Ovary (tissue), 7 donors: ENCODE measurements at regions not wholly inside any gene's neighbourhood (a gene's known extent, or its start where the extent isn't known, plus 50 kb on each side); places are given as distances from the start of the nearest gene placed in this dataset.

Source experiments
- DNase-seq, 5 donors: peaks; one replicate each; pipeline ENCODE4 v3.0.0-alpha.2; 2019 to 2020
- H3K27ac ChIP-seq, 2 donors: fragments of 200-600 bp; one replicate each; pipeline versions ENCODE4 v1.5.1 to v1.8.0; 2019 to 2022
- H3K27me3 ChIP-seq: fragments of 200-600 bp; one replicate; pipeline ENCODE4 v1.8.0; 2022
- H3K36me3 ChIP-seq: fragments of 200-600 bp; sonication (generic); one replicate; pipeline ENCODE4 v1.5.1; 2019
- H3K4me1 ChIP-seq: one replicate; pipeline ENCODE4 v1.8.1; 2013; ENCODE audit warnings: mild to moderate bottlenecking, moderate library complexity; ENCODE audit not compliant: insufficient read depth
- H3K4me3 ChIP-seq: fragments of 200-600 bp; sonication (generic); one replicate; pipeline ENCODE4 v1.5.1; 2017
- H3K9me3 ChIP-seq, 2 donors: fragments of 200-600 bp in 1 of 2; sonication (generic) in 1 of 2; one replicate each; pipeline versions ENCODE4 v1.5.1 to v1.8.1; 2013 to 2019; ENCODE audit warnings: mild to moderate bottlenecking in 1 of 2, moderate library complexity in 1 of 2
- CTCF ChIP-seq, 3 donors: fragments of 450-650 bp in 2 of 3; fragments of 200-600 bp in 1 of 3; IDR thresholded peaks; one replicate each; pipeline versions ENCODE4 v1.5.1 to v1.8.0; 2016 to 2022; ENCODE audit warnings: antibody characterized with exemption in 3 of 3, mild to moderate bottlenecking in 1 of 3
- EP300 ChIP-seq: sonication (generic); formaldehyde crosslinking; IDR thresholded peaks from one replicate; pipeline ENCODE4 v1.6.1; 2017; ENCODE audit warnings: antibody characterized with exemption
- POLR2A ChIP-seq: fragments of 450-650 bp; IDR thresholded peaks from one replicate; pipeline ENCODE4 v1.6.1; 2017; ENCODE audit warnings: antibody characterized with exemption, mild to moderate bottlenecking, moderate library complexity
- WGBS, 3 donors: extraction: QIAGEN DNeasy Blood & Tissue Kit in 1 of 3; methylation state at CpG; one replicate each; pipeline versions ENCODE4 v1.1.5 to v1.1.7; 2013 to 2017; 5-methylcytosine and 5-hydroxymethylcytosine counted together
- intact Hi-C, 4 donors: fragments of 100-400 bp; cut with DNase I; formaldehyde crosslinking; loops; one replicate each; pipeline versions ENCODE4 v1.11.0 to v1.15.1; 2022 to 2023
- donor health status: DM: no; HTN: no; CAD: no; lungs with moderate emphysema.
- donor health status: DM: no; HTN: no; CAD: no.
- donor health status: Bipolar disorder and iron deficiency.
- donor health status: DM: no; HTN: no; CAD: no.
- donor health status: DM: yes; HTN: yes; CAD: no.

- TF ChIP-seq CTCF (IDR thresholded peaks at IDR 0.05) (no peak), POLR2A (no peak), EP300 (no peak)
- H3K9me3 ChIP-seq = no peaks in the 10 kb centered on the region
- no peak overlapping the region for H3K27ac ChIP-seq
- H3K4me3 ChIP-seq = no peak overlapping the region
- peaks cover 7% of the 10 kb centered on the region for H3K4me1 ChIP-seq
- WGBS, 3 donors = 18 to 24% (median 19%) methylated on average over 10 of the region's 10 CpGs
- intact Hi-C loops = no loop called here
- no peaks in the 10 kb centered on the region for H3K27me3 ChIP-seq
- no peaks in the 10 kb centered on the region for H3K36me3 ChIP-seq
- DNase-seq = peak in 2 of 5 donors; percentile 44 to 51
Measured at GRCh38 chr1:5597991-5598823, 394.0 kb downstream of the NPHP4 start.

- DNase-seq = no peak
- no peaks in the 10 kb centered on the region for H3K36me3 ChIP-seq
- no peak overlapping the region for H3K4me3 ChIP-seq
- WGBS, 3 donors = 29 to 49% (median 31%) methylated on average over 13 of the region's 13 CpGs
- TF ChIP-seq POLR2A (no peak), CTCF (IDR thresholded peaks at IDR 0.05) (no peak), EP300 (no peak)
- intact Hi-C loops = no loop called here
- H3K27ac ChIP-seq = no peak overlapping the region
- no peaks in the 10 kb centered on the region for H3K27me3 ChIP-seq
- H3K4me1 ChIP-seq = peaks cover 7% of the 10 kb centered on the region
- no peaks in the 10 kb centered on the region for H3K9me3 ChIP-seq
Measured at GRCh38 chr1:5597171-5597850, 394.9 kb downstream of the NPHP4 start.

GRCh38 chr1:5596651-5597050 lies 395.6 kb downstream of the NPHP4 start:
- Histone ChIP-seq H3K27ac (no peak overlapping the region), H3K4me3 (no peak overlapping the region), H3K4me1 (peaks cover 7% of the 10 kb centered on the region), H3K36me3 (no peaks in the 10 kb centered on the region), H3K27me3 (no peaks in the 10 kb centered on the region), H3K9me3 (no peaks in the 10 kb centered on the region)
- intact Hi-C loops = no loop called here
- TF ChIP-seq POLR2A (no peak), EP300 (no peak), CTCF (IDR thresholded peaks at IDR 0.05) (no peak)
- no peak for DNase-seq
- 81 to 89% (median 84%) methylated on average over 8 of the region's 8 CpGs for WGBS, 3 donors

- H3K36me3 ChIP-seq = no peaks in the 10 kb centered on the region
- intact Hi-C loops = no loop called here
- TF ChIP-seq EP300 (no peak), POLR2A (no peak), CTCF (IDR thresholded peaks at IDR 0.05) (no peak)
- no peaks in the 10 kb centered on the region for H3K9me3 ChIP-seq
- H3K27me3 ChIP-seq = no peaks in the 10 kb centered on the region
- no peak overlapping the region for H3K27ac ChIP-seq
- peaks cover 7% of the 10 kb centered on the region for H3K4me1 ChIP-seq
- no peak for DNase-seq
- WGBS, 3 donors = 86 to 93% (median 89%) methylated on average over 17 of the region's 17 CpGs
- no peak overlapping the region for H3K4me3 ChIP-seq
Measured at GRCh38 chr1:5595531-5596170, 396.6 kb downstream of the NPHP4 start.
